ENCODE measurements at regions not wholly inside any gene's neighbourhood (a gene's known extent, or its start where the extent isn't known, plus 50 kb on each side); places are given as distances from the start of the nearest gene placed in this dataset.

- TF ChIP-seq POLR2A (IDR thresholded peaks at IDR 0.05) = no peak
- TF ChIP-seq, protein P1, sequence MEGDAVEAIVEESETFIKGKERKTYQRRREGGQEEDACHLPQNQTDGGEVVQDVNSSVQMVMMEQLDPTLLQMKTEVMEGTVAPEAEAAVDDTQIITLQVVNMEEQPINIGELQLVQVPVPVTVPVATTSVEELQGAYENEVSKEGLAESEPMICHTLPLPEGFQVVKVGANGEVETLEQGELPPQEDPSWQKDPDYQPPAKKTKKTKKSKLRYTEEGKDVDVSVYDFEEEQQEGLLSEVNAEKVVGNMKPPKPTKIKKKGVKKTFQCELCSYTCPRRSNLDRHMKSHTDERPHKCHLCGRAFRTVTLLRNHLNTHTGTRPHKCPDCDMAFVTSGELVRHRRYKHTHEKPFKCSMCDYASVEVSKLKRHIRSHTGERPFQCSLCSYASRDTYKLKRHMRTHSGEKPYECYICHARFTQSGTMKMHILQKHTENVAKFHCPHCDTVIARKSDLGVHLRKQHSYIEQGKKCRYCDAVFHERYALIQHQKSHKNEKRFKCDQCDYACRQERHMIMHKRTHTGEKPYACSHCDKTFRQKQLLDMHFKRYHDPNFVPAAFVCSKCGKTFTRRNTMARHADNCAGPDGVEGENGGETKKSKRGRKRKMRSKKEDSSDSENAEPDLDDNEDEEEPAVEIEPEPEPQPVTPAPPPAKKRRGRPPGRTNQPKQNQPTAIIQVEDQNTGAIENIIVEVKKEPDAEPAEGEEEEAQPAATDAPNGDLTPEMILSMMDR (IDR thresholded peaks at IDR 0.05) = no peak
Observed at GRCh38 chr16:85175724-85176233, 63.5 kb upstream of the CIBAR2 start.

All from uterus (tissue), 2 donors.